GM19240 (cell line): ENCODE measurements at regions not wholly inside any gene's neighbourhood (a gene's known extent, or its start where the extent isn't known, plus 50 kb on each side); places are given as distances from the start of the nearest gene placed in this dataset.
"Not testable (repeated sequence)": the region's sequence is repeated elsewhere in the genome, so short reads cannot be mapped to it uniquely, and the experiment has no call there.

Experiments
- DNase-seq: peaks from one replicate; pipeline ENCODE4 v3.0.0; 2011; ENCODE audit warnings: low spot score; ENCODE audit not compliant: insufficient read length

GRCh38 chr12:124129132-124129531, 156.1 kb downstream of the ZNF664 start:
- DNase-seq = no peak

GRCh38 chr12:124130691-124131591, 157.9 kb downstream of the ZNF664 start:
- peak; percentile 24 for DNase-seq

DNA sequence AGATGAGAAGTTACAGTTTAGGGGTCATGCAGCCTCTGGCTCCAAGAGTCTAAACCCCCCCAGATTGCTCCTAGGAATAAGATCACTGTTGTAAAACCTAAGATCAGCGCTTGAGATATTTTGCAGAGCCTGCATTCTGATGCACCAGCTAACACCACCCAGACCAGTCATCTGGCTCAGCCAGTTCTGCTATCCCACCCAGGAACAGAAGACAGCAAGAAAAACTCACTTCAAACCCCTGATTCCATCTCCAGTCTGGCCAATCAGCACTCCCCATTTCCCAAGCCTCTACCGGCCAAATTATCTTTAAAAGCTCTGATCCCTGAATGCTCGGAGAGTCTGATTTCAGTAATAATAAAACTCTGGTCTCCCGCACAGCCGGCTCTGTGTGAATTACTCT, 158.6 kb downstream of the ZNF664 start:
- DNase-seq = no peak

- no peak for DNase-seq
Observed at GRCh38 chr12:124132530-124132929, 159.5 kb downstream of the ZNF664 start.

GRCh38 chr12:124136796-124137195, 158.1 kb upstream of the RFLNA start:
- no peak for DNase-seq

GRCh38 chr12:124140944-124141486, 153.9 kb upstream of the RFLNA start:
- no peak for DNase-seq

DNA sequence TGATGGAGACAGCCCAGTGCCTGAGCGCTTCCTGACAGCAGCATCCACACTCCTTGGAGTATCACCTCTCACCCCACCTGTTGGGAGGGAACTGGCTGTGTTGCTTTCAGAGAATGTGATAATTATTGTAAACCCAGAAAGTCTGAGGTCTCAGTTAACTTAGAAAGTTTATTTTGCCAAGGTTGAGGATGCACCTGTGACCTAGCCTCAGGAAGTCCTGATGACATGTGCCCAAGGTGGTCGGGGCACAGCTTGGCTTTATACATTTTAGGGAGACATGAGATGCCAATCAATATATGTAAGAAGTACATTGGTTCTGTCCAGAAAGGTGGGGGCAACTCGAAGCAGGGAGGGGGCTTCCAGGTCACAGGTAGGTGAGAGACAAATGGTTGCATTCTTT, 153.3 kb upstream of the RFLNA start:
- not testable (repeated sequence) for DNase-seq

GRCh38 chr12:124142395-124143035, 152.4 kb upstream of the RFLNA start:
- DNase-seq = no peak

DNA sequence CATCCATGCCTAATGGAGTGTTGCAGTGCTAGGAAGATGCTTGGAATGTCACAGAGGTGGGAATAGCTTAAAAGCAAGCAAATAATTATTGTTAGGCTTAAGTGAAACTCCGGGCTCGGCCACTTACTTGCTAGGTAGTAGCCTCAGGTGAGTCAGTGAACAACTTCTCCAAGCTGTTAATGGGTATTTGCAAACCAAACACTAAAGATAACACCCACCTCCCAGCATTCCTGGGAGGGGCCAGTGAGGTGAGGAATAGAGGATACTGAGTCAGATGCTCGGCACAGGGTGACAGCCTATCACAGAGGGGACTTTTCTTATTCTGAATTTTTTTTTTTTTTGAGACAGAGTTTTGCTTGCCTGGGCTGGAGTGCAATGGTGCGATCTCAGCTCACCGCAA, 151.2 kb upstream of the RFLNA start:
- DNase-seq = no peak

- no peak for DNase-seq
Observed at GRCh38 chr12:124144531-124145194, 150.2 kb upstream of the RFLNA start.

DNA sequence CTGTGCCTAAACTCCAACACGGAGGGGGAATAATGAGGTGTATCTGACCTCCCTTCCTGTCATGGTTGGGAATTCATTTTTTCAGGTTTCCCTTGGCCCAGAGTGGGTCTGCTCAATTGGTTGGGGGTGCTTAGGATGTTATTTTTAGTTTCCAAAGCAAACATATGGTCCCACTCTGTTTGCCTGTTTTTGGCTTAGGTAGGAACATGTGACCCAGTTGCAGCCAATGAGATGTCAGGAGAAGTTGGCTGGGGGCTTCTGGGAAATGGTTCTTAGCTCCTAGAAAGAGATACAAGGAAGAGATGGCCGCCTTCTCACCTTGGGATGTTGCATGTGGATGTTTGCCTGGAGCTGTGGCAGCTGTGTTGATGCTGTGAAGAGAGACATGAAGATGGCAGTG, 147.9 kb upstream of the RFLNA start:
- DNase-seq = no peak

GRCh38 chr12:124147575-124147974, 147.3 kb upstream of the RFLNA start:
- DNase-seq = peak; percentile 29

DNA sequence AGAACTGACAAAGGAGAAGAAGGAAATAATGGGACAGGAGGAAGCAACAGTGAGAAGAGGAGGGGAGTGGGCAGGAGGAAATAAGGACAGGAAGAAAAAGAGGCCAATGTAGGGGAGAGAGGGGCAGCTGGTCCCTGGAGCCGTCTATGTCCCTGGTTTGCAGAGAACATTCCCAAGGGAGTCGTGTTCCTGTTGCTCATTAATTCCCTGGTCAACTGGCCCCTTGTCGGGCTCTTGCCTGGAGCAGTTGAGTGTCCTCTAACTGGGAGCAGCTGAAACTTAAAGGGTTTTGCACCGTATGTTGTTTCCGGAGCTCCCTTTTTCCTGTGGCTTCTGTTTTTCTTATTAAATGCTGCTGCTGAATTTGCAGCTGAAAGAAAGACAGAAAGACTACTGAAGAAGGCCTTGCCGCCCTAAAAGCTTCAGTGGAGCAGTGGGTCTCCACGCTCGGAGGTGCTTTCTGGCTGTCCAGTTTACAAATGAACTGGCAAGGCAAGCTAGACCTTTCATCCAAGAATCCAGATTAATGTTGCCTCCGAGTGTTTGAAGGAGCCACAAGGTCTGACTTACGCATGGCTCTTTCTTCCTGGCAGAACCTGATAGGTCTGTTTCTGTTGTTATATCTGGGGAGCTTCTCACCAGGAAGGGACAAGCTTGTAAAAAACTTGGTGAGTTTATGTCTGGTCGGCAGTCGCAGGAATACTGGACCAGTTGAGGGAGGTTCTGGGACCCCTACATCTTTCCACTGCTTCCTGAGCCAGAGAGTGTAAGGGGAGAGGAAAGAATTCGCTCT, 146.2 kb upstream of the RFLNA start:
- DNase-seq = no peak

DNA sequence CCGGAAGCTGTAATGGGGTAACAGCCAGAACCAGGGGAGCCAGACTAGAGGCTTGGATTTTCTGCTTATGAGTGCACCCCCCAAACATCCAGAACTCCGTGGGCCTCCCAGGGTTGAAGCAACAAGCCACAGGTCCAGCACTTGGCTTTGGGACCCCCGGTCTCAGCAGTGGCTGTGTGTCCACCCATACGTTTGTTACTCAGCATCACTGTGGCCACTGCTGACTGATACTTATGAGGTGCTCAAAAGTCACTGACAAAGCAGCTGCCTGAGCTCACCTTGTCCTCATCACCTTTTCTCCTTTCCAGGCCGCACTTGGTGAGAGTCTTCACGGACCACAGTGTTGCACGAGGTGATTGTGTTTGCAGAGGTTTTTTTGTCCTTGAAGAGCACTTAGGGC, 145.6 kb upstream of the RFLNA start:
- no peak for DNase-seq

- DNase-seq = no peak
Observed at GRCh38 chr12:124150168-124150567, 144.7 kb upstream of the RFLNA start.

- DNase-seq = no peak
Observed at GRCh38 chr12:124151583-124151982, 143.3 kb upstream of the RFLNA start.

- DNase-seq = no peak
Observed at GRCh38 chr12:124152731-124153130, 142.2 kb upstream of the RFLNA start.

DNA sequence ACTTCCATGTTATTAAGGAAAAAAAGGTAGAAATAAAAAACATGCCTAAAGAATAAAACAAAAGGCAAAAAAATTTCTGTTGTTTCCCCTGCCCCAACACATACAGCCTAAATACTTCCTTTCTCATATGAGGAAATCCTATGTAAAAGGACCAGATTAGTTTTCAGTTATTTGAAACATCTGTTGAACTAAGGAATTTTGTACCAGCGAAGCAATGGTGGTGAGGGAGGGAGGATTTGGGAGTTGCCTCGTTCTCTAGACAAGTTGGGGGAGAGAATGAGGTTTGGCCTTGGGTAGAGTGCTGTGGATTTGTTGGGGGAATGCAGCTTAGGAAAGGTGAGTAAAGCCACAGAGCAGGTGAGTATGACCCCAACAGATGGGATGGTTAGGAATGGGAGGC, 141.5 kb upstream of the RFLNA start:
- DNase-seq = no peak

GRCh38 chr12:124157406-124157805, 137.5 kb upstream of the RFLNA start:
- DNase-seq = no peak

- no peak for DNase-seq
Observed at GRCh38 chr12:124159655-124160054, 135.2 kb upstream of the RFLNA start.

- DNase-seq = no peak
Observed at GRCh38 chr12:124160097-124160756, 134.7 kb upstream of the RFLNA start.
